MM.1S (cell line): ENCODE measurements at regions not wholly inside any gene's neighbourhood (a gene's known extent, or its start where the extent isn't known, plus 50 kb on each side); places are given as distances from the start of the nearest gene placed in this dataset.

ENCODE experiments used
- DNase-seq: peaks from one replicate; pipeline ENCODE4 v3.0.0-alpha.2; 2015
- H2AFZ ChIP-seq: fragments of 300-600 bp; sonication (generic); 2 replicates; pipeline ENCODE4 v1.6.0; 2016; ENCODE audit warnings: antibody characterized with exemption, low read length
- H3F3A ChIP-seq: fragments of 300-600 bp; sonication (generic); 2 replicates; pipeline ENCODE4 v1.6.1; 2016; ENCODE audit warnings: mild to moderate bottlenecking, antibody characterized with exemption, low read length, moderate library complexity, mixed read lengths; ENCODE audit not compliant: insufficient read depth
- H3K27ac ChIP-seq: fragments of 300-600 bp; sonication (generic); 2 replicates; pipeline ENCODE4 v1.5.1; 2016; ENCODE audit warnings: mild to moderate bottlenecking, low read length
- H3K27me3 ChIP-seq: fragments of 300-600 bp; sonication (generic); replicated peaks from 2 replicates; pipeline ENCODE4 v1.6.0; 2016; ENCODE audit warnings: low read length; ENCODE audit not compliant: insufficient read depth
- H3K36me3 ChIP-seq: fragments of 300-600 bp; sonication (generic); replicated peaks from 2 replicates; pipeline ENCODE4 v1.6.1; 2016; ENCODE audit warnings: mild to moderate bottlenecking, low read length, mixed read lengths; ENCODE audit not compliant: insufficient read depth
- H3K4me1 ChIP-seq: fragments of 300-600 bp; sonication (generic); 2 replicates; pipeline ENCODE4 v1.6.1; 2016; ENCODE audit warnings: low read length, mixed read lengths
- H3K4me2 ChIP-seq: fragments of 300-600 bp; sonication (generic); 2 replicates; pipeline ENCODE4 v1.6.0; 2016; ENCODE audit warnings: low read depth, low read length
- H3K4me3 ChIP-seq: fragments of 300-600 bp; sonication (generic); 2 replicates; pipeline ENCODE4 v1.5.1; 2016; ENCODE audit warnings: low read length, mixed read lengths
- H3K79me2 ChIP-seq: fragments of 300-600 bp; sonication (generic); 2 replicates; pipeline ENCODE4 v1.6.1; 2016; ENCODE audit warnings: mixed run types, low read length, mixed read lengths
- H3K9ac ChIP-seq: fragments of 300-600 bp; sonication (generic); 2 replicates; pipeline ENCODE4 v1.6.1; 2016; ENCODE audit warnings: low read length, mixed read lengths
- H3K9me2 ChIP-seq: fragments of 300-600 bp; sonication (generic); replicated peaks from 2 replicates; pipeline ENCODE4 v1.6.1; 2016; ENCODE audit warnings: mild to moderate bottlenecking, low read length, mixed read lengths; ENCODE audit not compliant: insufficient read depth
- H3K9me3 ChIP-seq: fragments of 300-600 bp; sonication (generic); replicated peaks from 2 replicates; pipeline ENCODE4 v1.6.1; 2016; ENCODE audit warnings: mild to moderate bottlenecking, low read length, mixed read lengths; ENCODE audit not compliant: insufficient read depth
- H4K20me1 ChIP-seq: fragments of 300-600 bp; sonication (generic); 2 replicates; pipeline ENCODE4 v1.6.1; 2016; ENCODE audit warnings: mild to moderate bottlenecking, low read length, moderate library complexity, mixed read lengths; ENCODE audit not compliant: insufficient read depth
- CTCF ChIP-seq: fragments of 300-600 bp; sonication (generic); IDR thresholded peaks from 2 replicates; pipeline ENCODE4 v1.5.1; 2016; ENCODE audit warnings: antibody characterized with exemption, low read length, mixed read lengths
- EZH2 ChIP-seq: fragments of 300-600 bp; sonication (generic); optimal IDR thresholded peaks from 2 replicates; pipeline ENCODE3; 2017; ENCODE audit warnings: low read depth, mild to moderate bottlenecking, antibody characterized with exemption, low read length, mixed read lengths
- EZH2phosphoT487 ChIP-seq: fragments of 300-600 bp; sonication (generic); IDR thresholded peaks from 2 replicates; pipeline ENCODE4 v1.6.1; 2018; ENCODE audit warnings: antibody characterized with exemption, low read length

DNA sequence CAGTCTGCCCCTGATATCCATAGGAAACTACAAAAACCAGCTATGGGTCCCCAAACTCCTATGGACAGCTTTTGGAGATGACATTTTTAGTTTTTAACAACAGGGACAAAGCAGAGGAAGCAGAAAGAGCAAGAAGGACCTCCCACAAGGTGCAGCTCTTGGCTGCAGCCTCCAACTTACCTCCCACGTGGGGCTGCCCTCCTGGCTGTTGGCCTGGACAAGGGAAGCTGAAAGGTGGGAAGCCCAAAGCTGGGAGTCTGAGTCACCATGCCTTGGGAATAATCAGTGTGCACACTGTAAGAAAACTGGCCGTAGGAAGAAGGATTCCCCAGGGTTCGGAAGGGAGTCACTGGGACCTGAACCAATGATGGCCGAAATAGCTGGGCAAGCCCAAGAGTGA, 51.8 kb upstream of the PAX1 start:
- DNase-seq = no peak

GRCh38 chr20:21643417-21643816, 62.0 kb upstream of the PAX1 start:
- Histone ChIP-seq H3K4me2 (no peak overlapping the region), H3K9me3 (no peaks in the 10 kb centered on the region), H4K20me1 (no peaks in the 10 kb centered on the region), H3F3A (no peaks in the 10 kb centered on the region), H3K27ac (no peak overlapping the region), H2AFZ (no peak overlapping the region), H3K4me3 (no peak overlapping the region), H3K9ac (no peak overlapping the region), H3K79me2 (no peaks in the 10 kb centered on the region), H3K9me2 (no peaks in the 10 kb centered on the region), H3K27me3 (no peaks in the 10 kb centered on the region), H3K4me1 (no peaks in the 10 kb centered on the region), H3K36me3 (no peaks in the 10 kb centered on the region)
- no peak for TF ChIP-seq CTCF
- no peak for TF ChIP-seq EZH2
- no peak for TF ChIP-seq EZH2phosphoT487
- DNase-seq = no peak

More for the DNA sequence above, 51.8 kb upstream of the PAX1 start:
- TF ChIP-seq EZH2phosphoT487 = no peak
- TF ChIP-seq CTCF = no peak
- TF ChIP-seq EZH2 = no peak
- H3K36me3 ChIP-seq = no peaks in the 10 kb centered on the region
- H3K27me3 ChIP-seq = no peaks in the 10 kb centered on the region
- H3K4me1 ChIP-seq = no peaks in the 10 kb centered on the region
- no peak overlapping the region for H3K4me2 ChIP-seq
- no peak overlapping the region for H3K27ac ChIP-seq
- H3K79me2 ChIP-seq = no peaks in the 10 kb centered on the region
- H3K9ac ChIP-seq = no peak overlapping the region
- no peaks in the 10 kb centered on the region for H3K9me3 ChIP-seq
- no peaks in the 10 kb centered on the region for H4K20me1 ChIP-seq
- H2AFZ ChIP-seq = no peak overlapping the region
- H3K4me3 ChIP-seq = no peak overlapping the region
- H3F3A ChIP-seq = no peaks in the 10 kb centered on the region
- H3K9me2 ChIP-seq = no peaks in the 10 kb centered on the region

DNA sequence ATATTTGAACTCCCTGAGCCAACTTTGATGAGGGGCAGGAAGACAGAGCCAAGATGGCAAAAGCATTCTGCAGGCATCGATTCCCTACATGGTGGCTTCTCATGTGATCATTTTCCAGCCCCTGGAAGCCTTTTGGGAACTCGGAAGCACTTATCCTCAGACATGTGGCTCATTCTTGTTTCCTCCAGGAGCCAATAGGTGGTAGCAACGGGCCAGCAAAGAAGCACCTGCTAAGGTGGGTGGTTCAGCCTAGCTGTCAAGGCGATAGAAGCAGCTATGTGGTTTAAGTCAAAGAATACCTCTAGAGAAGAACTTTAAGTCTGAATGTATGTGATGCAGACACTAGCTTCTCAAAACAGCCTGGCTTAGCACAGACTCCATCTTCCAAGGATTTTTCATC, 64.9 kb upstream of the PAX1 start:
- Histone ChIP-seq H3K9ac (no peak overlapping the region), H3K27ac (no peak overlapping the region), H3K4me3 (no peak overlapping the region), H4K20me1 (no peaks in the 10 kb centered on the region), H3K27me3 (no peaks in the 10 kb centered on the region), H3K79me2 (no peaks in the 10 kb centered on the region), H3K9me2 (no peaks in the 10 kb centered on the region), H3K36me3 (no peaks in the 10 kb centered on the region), H3K9me3 (no peaks in the 10 kb centered on the region), H3F3A (no peaks in the 10 kb centered on the region), H3K4me2 (no peak overlapping the region), H2AFZ (no peak overlapping the region), H3K4me1 (no peaks in the 10 kb centered on the region)
- TF ChIP-seq CTCF (peak; percentile 29), EZH2 (no peak)
- peak; percentile 18 for DNase-seq

DNA sequence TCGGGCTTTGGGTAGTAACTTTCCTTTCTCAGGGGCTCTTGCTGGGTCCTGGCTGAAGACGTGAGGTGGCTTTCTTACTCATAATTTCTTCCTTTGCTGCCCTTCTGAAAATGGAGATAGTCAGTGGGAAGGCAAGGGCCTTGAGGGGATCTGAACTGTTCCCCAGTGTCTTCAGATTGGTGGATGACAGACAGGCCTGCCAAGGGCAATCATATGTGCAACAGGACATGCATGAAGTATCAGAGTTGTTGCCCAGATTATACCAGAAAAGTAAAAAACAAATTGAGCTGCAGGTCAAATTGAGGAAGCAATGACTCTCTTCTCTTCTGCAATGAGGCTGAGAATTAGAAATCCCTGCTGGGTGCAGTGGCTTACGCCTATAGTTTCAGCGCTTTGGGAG, 71.6 kb upstream of the PAX1 start:
- Histone ChIP-seq H3K4me2 (no peak overlapping the region), H3K4me1 (no peaks in the 10 kb centered on the region), H3K36me3 (no peaks in the 10 kb centered on the region), H3F3A (no peaks in the 10 kb centered on the region), H3K27me3 (no peaks in the 10 kb centered on the region), H3K9me2 (no peaks in the 10 kb centered on the region), H3K4me3 (no peak overlapping the region), H3K27ac (no peak overlapping the region), H3K79me2 (no peaks in the 10 kb centered on the region), H3K9me3 (no peaks in the 10 kb centered on the region), H3K9ac (no peak overlapping the region), H2AFZ (no peak overlapping the region), H4K20me1 (no peaks in the 10 kb centered on the region)
- no peak for DNase-seq
- TF ChIP-seq EZH2 (no peak), CTCF (no peak), EZH2phosphoT487 (no peak)
